HG02798 (cell line): ENCODE measurements at regions not wholly inside any gene's neighbourhood (a gene's known extent, or its start where the extent isn't known, plus 50 kb on each side); places are given as distances from the start of the nearest gene placed in this dataset.
"Not testable (repeated sequence)": the region's sequence is repeated elsewhere in the genome, so short reads cannot be mapped to it uniquely, and the experiment has no call there.

Experiments
- ATAC-seq: cut with Tn5 transposase; IDR thresholded peaks from one replicate; pipeline ENCODE4 v1.9.1; 2021; ENCODE audit warnings: mild to moderate bottlenecking; ENCODE audit not compliant: unreplicated experiment, poor library complexity

DNA sequence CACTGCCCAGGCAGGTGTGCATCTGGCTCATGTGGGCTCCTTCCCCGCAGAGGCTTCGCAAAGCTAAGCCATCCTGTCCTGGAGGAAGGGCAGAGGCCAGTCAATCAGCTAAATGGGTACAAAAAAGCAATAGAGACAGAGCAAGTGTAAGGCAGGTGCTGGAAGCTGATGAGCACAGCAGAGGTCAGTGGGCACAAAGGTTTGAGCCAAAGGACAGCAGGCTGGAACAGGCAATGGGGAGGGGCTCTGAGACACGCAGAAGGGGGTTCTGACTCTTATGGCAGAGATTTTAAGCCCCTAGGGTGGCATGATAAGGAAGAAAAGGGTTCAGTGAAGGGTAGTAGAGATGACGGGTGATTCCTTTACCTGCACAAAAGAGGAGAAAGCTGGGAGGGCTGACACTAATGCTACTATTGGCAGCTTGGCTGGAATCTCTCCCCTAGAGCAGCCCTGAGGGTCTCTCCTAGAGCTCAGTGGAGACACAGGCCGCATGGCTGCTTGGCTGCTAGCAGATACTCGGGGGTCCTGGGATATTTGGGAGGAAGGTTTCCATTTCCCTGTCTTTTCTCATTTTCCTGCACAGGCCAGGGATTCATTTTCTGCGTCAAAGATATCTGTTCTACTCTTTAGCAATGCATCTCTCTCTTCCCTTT is 132.4 kb downstream of the MYCN start:
- no peak for ATAC-seq

- ATAC-seq: no peak
These were observed 131.7 kb downstream of the MYCN start for GRCh38 chr2:16071865-16072637.

GRCh38 chr2:16071039-16071864 is 130.9 kb downstream of the MYCN start:
- no peak for ATAC-seq

DNA sequence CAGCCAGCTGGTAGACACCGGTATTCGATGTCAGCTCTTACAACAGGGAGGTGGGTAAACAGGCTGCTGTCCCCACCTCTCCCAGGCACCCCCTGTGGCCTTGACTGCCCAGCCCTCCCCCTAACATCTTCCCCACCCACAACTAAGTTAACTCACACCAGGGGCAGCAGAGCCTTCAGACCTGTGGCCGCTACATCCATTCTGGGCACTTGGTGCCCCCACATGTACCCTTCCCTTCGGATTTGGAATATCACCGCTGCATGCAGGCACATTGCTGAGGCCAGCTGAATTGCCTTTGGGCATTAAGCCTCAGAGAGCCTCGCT is 130.3 kb downstream of the MYCN start:
- no peak for ATAC-seq

DNA sequence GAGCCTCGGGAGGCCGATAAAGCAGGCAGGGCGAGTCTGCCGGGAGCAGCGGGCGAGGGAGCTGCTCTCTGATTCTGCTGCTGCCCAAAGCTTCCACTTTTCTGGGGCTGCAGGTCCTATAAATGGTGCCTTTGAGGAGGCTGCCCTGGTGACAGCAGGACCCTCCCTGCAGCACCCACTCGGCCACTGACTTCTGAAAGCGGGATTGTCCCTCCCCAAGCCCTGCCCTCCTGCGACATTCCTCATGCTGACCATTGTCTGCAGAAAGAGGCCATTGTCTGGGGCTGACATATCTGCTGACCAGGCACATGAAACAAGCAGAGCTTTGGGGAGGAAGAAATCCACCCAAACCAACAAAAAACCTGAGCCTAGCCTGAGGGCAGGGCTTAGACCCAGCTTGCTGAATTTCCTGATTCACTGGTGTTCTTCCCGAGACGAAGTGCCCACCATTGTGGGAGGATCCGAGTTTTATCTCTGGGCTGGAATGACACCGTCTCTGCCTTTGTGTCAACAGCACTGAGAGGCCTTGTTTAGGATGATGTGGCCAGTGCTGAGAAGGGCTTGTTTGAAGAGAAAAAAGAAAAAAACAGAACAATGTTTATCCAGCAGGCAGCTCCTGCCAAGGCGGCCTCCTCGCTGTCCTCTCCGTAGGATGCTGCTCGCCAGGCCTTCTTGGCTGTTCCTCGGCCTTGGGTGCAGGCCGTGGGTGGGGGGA is 129.7 kb downstream of the MYCN start:
- ATAC-seq: no peak

- ATAC-seq: no peak
These were observed 129.2 kb downstream of the MYCN start for GRCh38 chr2:16069663-16069932.

DNA sequence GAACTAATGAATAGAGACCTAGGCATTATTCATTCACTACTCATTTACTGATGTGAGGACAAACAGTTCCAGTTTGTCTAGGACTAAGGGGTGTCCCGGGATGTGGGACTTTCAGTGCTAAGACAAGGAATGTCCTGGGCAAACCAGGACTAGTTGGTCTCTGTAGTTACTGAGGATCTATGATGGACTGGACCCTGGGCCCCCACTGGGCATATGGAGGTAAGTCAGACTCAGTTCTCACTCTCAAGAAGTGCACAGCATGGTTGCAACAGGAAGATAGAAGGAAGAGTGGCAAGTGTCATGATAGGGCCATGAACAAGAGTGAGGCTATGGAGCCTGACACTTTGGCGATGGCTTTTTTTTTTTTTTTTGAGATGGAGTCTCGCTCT is 128.2 kb downstream of the MYCN start:
- no peak for ATAC-seq

DNA sequence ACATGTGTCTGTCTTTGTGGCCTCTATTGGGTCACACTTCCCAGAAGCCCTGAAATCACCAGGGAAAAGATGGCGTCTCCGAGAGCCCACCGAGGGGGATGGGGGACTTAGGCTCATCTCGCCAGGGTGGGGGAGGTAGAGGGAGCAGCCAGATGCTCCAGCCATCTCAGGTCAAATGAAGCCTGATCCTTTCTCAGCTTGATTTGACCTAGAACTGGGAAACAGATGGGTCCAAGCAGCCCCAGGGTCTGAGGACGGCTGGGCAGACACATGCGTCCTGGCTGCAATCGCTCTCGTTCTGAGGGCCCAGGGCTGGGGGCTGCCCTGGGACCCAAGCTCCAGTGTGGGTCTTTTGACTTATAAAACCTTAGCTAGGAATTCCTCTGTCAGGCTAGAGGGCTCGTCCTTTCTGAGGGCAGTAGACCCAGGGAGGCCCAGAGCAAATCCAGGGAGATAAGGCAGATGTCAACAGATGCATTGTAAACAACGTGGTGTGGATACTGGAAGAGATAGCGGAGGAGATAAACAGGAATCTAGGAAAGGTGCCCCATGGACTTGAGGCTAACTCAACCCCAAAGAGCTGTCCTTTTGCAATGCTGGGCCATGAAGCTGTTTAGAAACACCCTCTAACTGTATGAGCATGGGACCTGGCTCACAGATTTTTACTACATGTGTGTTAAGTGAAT is 127.7 kb downstream of the MYCN start:
- no peak for ATAC-seq

GRCh38 chr2:16067444-16067843 is 127.1 kb downstream of the MYCN start:
- no peak for ATAC-seq

DNA sequence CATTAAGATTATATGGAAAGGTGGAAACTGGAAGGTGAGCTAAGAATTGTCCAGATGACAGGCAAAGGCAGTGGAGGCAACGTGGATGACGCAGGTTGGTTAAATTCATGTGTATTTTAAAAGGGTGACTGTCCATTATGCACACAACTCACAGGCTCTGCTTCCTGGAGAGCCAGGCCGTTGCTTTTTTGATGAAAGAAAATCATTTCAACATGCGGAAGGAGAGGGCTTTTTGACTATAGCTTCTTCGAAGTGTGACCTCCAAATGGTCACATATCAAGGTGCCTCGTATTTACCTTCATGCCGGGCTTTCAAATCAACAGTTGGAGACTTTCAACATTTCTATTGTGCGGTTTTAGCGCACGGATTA is 126.7 kb downstream of the MYCN start:
- no peak for ATAC-seq

DNA sequence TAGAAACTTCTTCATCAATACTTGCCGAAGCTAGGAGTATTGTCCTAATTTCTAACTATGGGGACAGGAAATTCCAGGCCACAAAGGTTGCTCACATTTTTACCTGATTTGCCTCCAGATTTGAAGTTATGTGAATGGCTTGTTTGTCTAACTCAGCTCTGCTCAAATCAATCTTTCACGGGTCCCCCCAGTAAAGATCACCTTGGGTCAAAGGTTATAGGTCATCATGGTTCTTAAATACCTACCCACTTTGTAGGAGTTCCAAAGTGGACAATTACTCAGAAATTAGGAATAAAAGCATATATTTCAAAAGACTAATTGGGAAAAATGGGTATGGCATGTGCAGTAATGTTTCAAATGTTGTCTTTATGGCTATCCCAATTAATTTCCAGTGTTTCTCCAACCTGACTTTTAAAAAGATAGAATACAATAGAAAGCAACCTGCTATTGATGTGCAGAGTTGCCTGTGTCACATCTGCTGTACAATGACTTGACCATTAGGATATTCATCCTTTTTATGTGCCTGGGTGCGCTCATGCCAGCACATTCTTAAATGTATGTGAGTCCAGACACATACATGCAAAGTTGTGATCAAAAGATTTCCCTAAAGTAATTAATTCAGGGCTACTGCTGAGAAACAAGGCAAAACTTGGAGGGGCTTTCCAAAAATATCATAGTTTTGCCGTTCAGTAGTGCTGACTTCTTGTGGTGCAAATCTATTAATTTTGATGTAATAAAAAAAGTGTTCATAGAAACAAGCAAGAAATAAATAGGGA is 126.1 kb downstream of the MYCN start:
- ATAC-seq: no peak

- not testable (repeated sequence) for ATAC-seq
These were observed 125.1 kb downstream of the MYCN start for GRCh38 chr2:16065272-16066069.

DNA sequence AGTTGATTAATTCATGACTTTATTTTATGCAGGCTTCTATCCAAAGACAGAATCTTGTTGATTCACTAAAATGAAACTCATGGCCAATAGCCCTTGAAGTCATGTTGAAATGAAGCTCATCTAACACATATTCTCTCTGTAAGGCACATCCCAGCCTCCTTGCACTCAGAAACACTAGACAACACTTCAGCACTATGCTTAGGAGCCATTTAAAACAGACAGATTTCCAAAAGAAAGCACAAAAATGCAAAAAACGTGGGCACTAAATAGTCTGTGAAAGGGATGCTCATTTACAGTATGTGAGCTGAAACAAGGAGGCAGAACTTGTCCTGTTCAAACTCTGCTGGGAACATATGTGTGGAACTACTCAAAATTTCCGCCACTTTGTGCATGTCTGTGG is 124.4 kb downstream of the MYCN start:
- no peak for ATAC-seq

- no peak for ATAC-seq
These were observed 123.7 kb downstream of the MYCN start for GRCh38 chr2:16063955-16064633.

GRCh38 chr2:16063251-16063850 is 123.0 kb downstream of the MYCN start:
- ATAC-seq: no peak

DNA sequence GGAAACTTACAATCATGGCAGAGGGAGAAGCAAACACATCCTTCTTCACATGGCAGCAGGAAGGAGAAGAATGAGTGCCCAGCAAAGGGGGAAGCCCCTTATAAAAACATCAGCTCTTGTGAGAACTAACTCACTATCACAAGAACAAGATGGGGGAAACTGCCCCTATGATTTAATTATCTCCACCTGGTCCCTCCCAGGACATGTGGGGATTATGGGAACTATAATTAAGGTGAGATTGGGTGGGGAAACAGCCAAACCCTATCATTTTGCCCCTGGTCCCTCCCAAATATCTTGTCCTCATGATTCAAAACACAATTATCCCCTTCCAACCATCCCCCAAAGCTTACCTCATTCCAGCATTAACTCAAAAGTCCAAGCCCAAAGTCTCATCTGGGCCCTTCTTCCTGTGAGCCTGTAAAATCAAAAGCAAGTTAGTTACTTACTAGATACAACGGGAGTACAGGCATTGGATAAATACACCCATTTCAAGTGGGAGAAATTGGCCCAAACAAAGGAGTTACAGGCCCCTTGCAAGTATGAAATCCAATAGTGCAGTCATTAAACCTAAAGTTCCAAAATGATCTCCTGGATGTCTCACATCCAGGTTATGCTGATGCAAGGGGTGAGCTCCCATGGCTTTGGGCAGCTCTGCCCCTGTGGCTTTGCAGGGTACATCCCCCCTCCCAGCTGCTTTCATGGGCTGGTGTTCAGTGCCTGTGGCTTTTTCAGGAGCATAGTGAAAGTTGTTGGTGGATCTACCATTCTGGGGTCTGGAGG is 122.3 kb downstream of the MYCN start:
- no peak for ATAC-seq
